ENCODE measurements at regions not wholly inside any gene's neighbourhood (a gene's known extent, or its start where the extent isn't known, plus 50 kb on each side); places are given as distances from the start of the nearest gene placed in this dataset.
"Not testable (repeated sequence)": the region's sequence is repeated elsewhere in the genome, so short reads cannot be mapped to it uniquely, and the experiment has no call there.

- Mint-ChIP-seq H3K27me3 (peaks cover 4% of the 10 kb centered on the region), H3K4me3 (peak overlapping the region in 1 of 4 donors; percentile 55), H3K4me1 (peaks cover 0 to 2% (median 0%) of the 10 kb centered on the region in 3 donors), H3K9me3 (peaks cover 0 to 2% (median 0%) of the 10 kb centered on the region in 3 donors), H3K36me3 (no peaks in the 10 kb centered on the region), H3K27ac (peak overlapping the region in 1 of 3 donors; percentile 39)
These were observed 52.1 kb upstream of the TAMM41 start for GRCh38 chr3:11898611-11899325.

DNA sequence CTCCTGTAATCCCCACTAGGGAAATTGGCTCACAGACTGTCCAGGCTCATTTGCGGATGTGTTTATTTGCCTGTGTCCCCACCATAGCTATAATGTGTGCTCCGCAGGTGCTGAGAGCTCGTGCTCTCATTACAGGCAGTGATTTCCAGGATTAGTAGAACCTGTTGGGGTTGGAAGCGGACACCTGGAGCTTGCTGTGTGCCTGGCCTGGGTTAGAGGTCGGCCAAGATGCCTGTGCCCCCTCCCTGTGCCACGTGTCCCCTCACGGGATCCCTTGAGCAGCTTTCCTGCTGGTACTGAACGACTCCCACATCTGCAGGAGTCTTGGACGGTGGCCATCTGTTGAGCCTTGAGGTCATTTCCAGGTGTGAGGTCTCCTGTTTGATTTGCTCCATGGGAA lies 52.7 kb upstream of the TAMM41 start:
- not testable (repeated sequence) for H3K27ac Mint-ChIP-seq, H3K4me1 Mint-ChIP-seq, H3K4me3 Mint-ChIP-seq, H3K9me3 Mint-ChIP-seq, H3K27me3 Mint-ChIP-seq, H3K36me3 Mint-ChIP-seq

DNA sequence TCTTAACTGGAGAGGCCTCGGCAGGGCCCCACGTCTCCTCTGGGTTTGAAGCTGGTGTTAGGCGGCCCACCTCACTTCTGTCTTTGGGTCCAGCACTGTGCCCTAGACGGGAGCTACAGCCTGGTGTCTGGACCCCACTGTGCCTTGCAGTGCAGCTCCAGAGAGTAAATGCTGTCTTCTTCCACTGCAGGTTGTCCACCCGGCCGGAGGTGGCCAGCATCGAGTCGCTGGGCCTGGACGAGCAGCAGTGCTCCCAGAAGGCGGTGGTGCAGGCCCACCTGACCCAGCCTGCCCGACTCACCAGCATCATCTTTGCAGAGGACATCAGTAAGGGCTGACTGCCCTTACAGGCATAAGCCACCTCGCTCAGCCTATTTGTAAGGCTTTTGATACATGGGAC lies 53.1 kb upstream of the TAMM41 start:
- Mint-ChIP-seq H3K9me3 (peaks cover 0 to 2% (median 0%) of the 10 kb centered on the region in 3 donors), H3K27ac (no peak overlapping the region), H3K36me3 (no peaks in the 10 kb centered on the region), H3K4me3 (no peak overlapping the region), H3K27me3 (peaks cover 4% of the 10 kb centered on the region), H3K4me1 (peaks cover 0 to 2% (median 0%) of the 10 kb centered on the region in 3 donors)

GRCh38 chr3:11900824-11901223 lies 54.1 kb upstream of the TAMM41 start:
- Mint-ChIP-seq H3K36me3 (no peaks in the 10 kb centered on the region), H3K4me1 (peaks cover 0 to 2% (median 0%) of the 10 kb centered on the region in 3 donors), H3K27me3 (no peaks in the 10 kb centered on the region), H3K27ac (no peak overlapping the region), H3K4me3 (no peak overlapping the region), H3K9me3 (peaks cover 0 to 2% (median 0%) of the 10 kb centered on the region in 3 donors)

GRCh38 chr3:11901286-11901875 lies 54.7 kb upstream of the TAMM41 start:
- peak overlapping the region in 1 of 3 donors; percentile 46 for H3K27ac Mint-ChIP-seq
- peaks cover 0 to 2% (median 0%) of the 10 kb centered on the region in 3 donors for H3K9me3 Mint-ChIP-seq
- H3K36me3 Mint-ChIP-seq = no peaks in the 10 kb centered on the region
- H3K4me1 Mint-ChIP-seq = peaks cover 0 to 2% (median 0%) of the 10 kb centered on the region in 3 donors
- no peaks in the 10 kb centered on the region for H3K27me3 Mint-ChIP-seq
- no peak overlapping the region for H3K4me3 Mint-ChIP-seq

DNA sequence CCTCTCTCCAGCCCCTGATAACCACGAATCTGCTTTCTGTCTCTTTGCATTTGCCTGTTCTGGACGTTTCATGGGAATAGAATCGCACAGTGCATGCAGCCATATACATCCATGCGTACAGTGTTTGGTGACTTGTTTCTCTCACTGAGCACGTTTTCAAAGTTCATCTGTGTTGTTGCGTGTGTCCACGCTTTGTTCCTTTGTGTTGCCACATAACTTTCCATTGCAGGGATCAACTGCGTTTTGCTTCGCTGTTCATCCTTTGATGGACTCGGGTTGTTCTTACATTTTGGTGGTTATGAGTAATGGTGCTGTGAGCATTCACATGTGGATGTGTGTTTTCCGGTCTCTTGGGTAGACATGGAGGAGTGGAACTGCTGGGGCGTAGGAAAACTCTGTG lies 56.4 kb upstream of the TAMM41 start:
- peaks cover 0 to 2% (median 0%) of the 10 kb centered on the region in 3 donors for H3K9me3 Mint-ChIP-seq
- no peaks in the 10 kb centered on the region for H3K27me3 Mint-ChIP-seq
- H3K36me3 Mint-ChIP-seq = no peaks in the 10 kb centered on the region
- H3K27ac Mint-ChIP-seq = no peak overlapping the region
- no peak overlapping the region for H3K4me3 Mint-ChIP-seq
- peaks cover 0 to 6% (median 0%) of the 10 kb centered on the region in 3 donors for H3K4me1 Mint-ChIP-seq

GRCh38 chr3:11903447-11903846 lies 56.8 kb upstream of the TAMM41 start:
- no peak overlapping the region for H3K27ac Mint-ChIP-seq
- peaks cover 0 to 7% (median 0%) of the 10 kb centered on the region in 3 donors for H3K4me1 Mint-ChIP-seq
- no peak overlapping the region for H3K4me3 Mint-ChIP-seq
- no peaks in the 10 kb centered on the region for H3K27me3 Mint-ChIP-seq
- H3K36me3 Mint-ChIP-seq = no peaks in the 10 kb centered on the region
- peaks cover 0 to 2% (median 0%) of the 10 kb centered on the region in 3 donors for H3K9me3 Mint-ChIP-seq

DNA sequence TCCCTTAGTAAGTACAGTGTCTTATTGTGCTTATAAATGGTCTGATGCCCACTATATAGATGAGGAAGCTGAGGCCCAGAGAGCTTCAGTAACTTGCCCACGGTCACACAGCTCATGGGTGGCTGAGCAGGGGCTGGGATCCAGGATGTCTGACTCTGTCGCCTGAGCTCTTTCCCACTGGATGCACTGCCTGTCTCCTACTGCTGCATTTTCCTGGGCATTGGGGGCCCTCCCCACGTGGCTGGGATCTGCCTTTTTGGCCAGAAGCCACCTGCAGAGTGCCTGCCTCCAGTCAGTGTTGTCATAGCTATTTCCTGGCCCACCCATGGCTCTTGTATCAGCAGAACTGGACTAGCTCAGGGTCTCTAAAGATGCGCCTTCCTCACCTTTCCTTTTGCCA lies 57.5 kb upstream of the TAMM41 start:
- H3K9me3 Mint-ChIP-seq = peaks cover 0 to 2% (median 0%) of the 10 kb centered on the region in 3 donors
- peaks cover 0 to 8% (median under 1%) of the 10 kb centered on the region in 3 donors for H3K4me1 Mint-ChIP-seq
- H3K36me3 Mint-ChIP-seq = no peaks in the 10 kb centered on the region
- H3K4me3 Mint-ChIP-seq = peak overlapping the region in 1 of 4 donors; percentile 44
- H3K27ac Mint-ChIP-seq = peak overlapping the region in 1 of 3 donors; percentile 53
- H3K27me3 Mint-ChIP-seq = peaks cover 2% of the 10 kb centered on the region

GRCh38 chr3:11906407-11906806 lies 59.7 kb upstream of the TAMM41 start:
- H3K4me3 Mint-ChIP-seq = no peak overlapping the region
- no peaks in the 10 kb centered on the region for H3K36me3 Mint-ChIP-seq
- peak overlapping the region in 1 of 3 donors; percentile 63 for H3K27ac Mint-ChIP-seq
- H3K9me3 Mint-ChIP-seq = peaks cover 0 to 2% (median 0%) of the 10 kb centered on the region in 3 donors
- H3K27me3 Mint-ChIP-seq = peaks cover 5% of the 10 kb centered on the region
- peaks cover 0 to 9% (median 3%) of the 10 kb centered on the region in 3 donors for H3K4me1 Mint-ChIP-seq

GRCh38 chr3:11907667-11908660 lies 61.3 kb upstream of the TAMM41 start:
- Mint-ChIP-seq H3K27ac (peak overlapping the region in 2 of 3 donors; percentile 23 to 84), H3K36me3 (no peaks in the 10 kb centered on the region)

GRCh38 chr3:11908981-11909698 lies 62.5 kb upstream of the TAMM41 start:
- Mint-ChIP-seq H3K9me3 (no peaks in the 10 kb centered on the region), H3K4me1 (peaks cover 0 to 7% (median 3%) of the 10 kb centered on the region in 3 donors), H3K27me3 (peaks cover 6% of the 10 kb centered on the region), H3K36me3 (no peaks in the 10 kb centered on the region), H3K27ac (no peak overlapping the region), H3K4me3 (peak overlapping the region in 2 of 4 donors; percentile 54 to 76)

More at GRCh38 chr3:11907667-11908660, 61.3 kb upstream of the TAMM41 start:
- Mint-ChIP-seq H3K4me1 (peaks cover 0 to 8% (median 3%) of the 10 kb centered on the region in 3 donors), H3K4me3 (peak overlapping the region in 1 of 4 donors; percentile 20), H3K9me3 (peaks cover 0 to 2% (median 0%) of the 10 kb centered on the region in 3 donors), H3K27me3 (peaks cover 6% of the 10 kb centered on the region)

DNA sequence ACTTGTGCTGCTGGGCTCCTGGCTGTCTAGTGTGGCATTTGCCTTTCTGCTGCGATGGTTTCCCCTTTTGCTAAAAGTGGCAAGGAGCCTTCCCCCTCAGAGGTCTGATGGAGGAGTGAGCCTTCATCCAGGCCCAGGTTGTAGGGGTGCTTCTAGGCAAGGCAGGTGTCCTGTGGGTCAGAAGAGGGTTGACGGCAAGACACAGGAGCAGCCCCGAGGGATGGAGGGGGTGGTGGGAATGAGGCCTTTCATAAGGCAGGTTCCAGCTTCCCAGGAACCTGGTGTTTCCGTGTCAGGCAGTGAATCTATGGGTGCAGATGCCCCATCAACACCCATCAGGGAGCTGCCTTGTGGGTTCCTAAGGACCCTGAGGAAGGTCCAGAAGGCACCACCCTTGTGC lies 63.0 kb upstream of the TAMM41 start:
- no peak overlapping the region for H3K27ac Mint-ChIP-seq
- H3K9me3 Mint-ChIP-seq = no peaks in the 10 kb centered on the region
- H3K4me3 Mint-ChIP-seq = no peak overlapping the region

DNA sequence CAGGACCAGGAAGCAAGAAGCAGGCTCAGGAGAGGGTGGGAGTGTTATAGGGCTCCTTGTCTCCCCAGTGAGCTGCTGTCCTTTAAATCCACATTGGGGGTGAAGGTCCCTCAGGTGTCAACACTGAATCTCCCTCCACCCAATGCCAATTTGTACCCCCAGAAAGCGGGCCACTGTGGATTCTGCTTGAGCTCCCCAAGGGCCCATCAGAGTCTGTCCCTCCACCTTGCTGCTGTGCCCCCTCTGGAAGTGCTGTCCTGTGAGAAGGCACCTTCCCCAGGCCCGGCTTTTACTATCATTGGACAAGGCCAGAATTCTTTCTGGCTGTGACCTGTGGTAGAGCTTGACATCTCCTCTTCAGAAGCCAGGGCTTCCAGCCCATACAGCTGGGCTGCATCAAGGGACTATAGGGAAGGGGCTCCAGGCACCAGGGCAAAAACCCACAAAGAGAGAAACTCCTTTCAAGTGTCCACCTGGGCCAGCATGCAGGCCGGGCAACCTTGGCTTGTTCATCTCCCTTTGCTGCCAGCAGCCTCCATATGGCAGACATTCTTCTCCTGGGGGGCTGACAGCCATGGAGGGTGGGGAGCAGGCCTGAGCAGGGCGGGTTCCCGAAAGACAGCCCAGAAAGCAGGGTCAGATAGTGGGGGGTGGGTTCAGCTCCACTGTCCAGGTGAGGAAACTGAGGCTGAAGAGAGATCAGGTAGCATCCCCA lies 63.7 kb upstream of the TAMM41 start:
- not testable (repeated sequence) for H3K9me3 Mint-ChIP-seq, H3K4me1 Mint-ChIP-seq, H3K4me3 Mint-ChIP-seq, H3K36me3 Mint-ChIP-seq, H3K27me3 Mint-ChIP-seq, H3K27ac Mint-ChIP-seq

More for the DNA sequence above, 63.0 kb upstream of the TAMM41 start:
- Mint-ChIP-seq H3K36me3 (no peaks in the 10 kb centered on the region), H3K27me3 (peaks cover 6% of the 10 kb centered on the region), H3K4me1 (peaks cover 0 to 7% (median 3%) of the 10 kb centered on the region in 3 donors)

Data from IgD-negative memory B cell (primary cell).